ENCODE measurements at regions not wholly inside any gene's neighbourhood (a gene's known extent, or its start where the extent isn't known, plus 50 kb on each side); places are given as distances from the start of the nearest gene placed in this dataset.

DNA sequence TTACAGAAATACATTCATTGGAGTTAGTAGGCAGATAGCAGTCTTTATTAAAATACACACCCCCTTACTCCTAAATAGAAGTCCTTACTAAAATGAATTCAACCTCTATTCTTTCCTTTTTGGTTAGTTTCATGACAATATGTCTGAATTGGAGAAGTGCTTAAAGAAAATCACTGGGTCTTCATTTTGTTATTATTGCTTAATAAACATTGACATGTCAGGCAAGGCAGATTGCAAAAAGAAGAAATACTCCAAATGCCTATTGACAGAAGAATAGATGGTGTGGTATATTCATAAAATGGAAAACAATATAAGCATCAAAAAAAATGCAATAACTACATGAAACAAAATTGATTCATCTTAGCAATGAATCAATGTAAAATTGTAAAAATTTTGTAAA, 135.5 kb downstream of the TMEM26 start:
- no peak for DNase-seq

DNA sequence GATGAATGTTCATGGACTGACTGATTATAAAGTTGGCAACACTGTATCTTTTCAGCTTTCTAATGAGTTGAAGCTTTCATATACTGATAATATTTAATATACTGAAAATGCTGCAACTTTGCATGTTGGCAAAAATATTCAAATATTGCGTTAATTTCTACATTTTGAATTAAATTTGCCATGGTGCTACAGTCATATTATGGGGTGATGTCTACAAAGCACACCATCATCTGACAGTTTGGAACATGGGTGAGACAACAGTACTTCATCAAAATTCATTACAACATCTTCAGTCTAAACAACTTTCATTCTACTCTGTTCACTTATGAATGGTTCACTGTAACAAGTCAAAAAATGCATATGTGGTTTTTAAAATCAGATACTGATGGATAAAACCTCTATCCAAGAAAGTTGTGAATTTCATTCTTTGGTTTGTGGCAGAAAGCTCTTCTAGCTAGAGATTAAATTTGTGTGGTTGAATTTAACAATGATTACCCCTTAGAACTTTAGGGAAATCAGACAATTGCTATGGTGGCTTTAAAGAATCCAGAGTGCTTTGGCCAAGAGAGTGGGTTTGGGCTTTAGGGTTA, 136.4 kb downstream of the TMEM26 start:
- no peak for DNase-seq

GRCh38 chr10:61314273-61314672, 138.9 kb downstream of the TMEM26 start:
- DNase-seq = peak; percentile 26

GRCh38 chr10:61313460-61313859, 139.7 kb downstream of the TMEM26 start:
- DNase-seq = peak; percentile 59

DNA sequence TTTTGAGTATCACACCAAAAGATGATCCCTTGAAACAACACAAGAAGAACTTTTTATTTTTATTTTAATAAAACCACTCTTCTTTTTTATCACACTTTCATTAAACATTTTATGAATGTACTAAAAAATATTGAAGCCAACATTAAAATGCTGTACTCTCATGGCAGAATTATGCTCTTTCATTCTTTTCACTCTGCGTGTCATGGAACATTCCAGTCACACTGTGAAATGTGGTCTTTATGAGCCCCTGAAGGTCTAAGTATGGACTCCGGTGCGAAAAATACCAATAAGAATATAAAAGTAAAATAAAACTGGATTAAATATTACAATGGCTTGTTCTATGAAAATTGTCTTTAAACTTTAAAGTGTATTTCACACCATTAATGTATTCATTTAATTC, 148.4 kb downstream of the TMEM26 start:
- DNase-seq = no peak

GRCh38 chr10:61302124-61302523, 151.1 kb downstream of the TMEM26 start:
- DNase-seq = no peak

DNA sequence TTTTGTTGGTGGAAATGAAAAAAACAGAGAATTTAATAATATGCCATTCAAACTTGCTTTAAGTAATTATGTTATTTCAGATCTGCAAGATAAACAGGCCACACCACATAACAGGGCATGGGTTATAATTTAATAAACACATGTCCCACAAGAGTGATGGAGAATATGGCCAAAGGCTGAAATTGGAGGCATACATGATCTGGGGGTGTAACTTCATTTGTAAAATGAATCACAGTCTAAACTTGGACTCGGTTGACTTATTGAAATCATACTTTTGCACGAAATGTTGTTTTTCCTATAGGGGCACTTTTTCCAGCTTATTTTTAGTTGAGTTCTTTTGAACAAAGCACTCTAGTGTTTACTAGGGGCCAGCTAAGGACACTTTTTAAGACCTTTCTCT, 151.6 kb downstream of the TMEM26 start:
- no peak for DNase-seq

- DNase-seq = no peak
Measured at GRCh38 chr10:61299841-61300240, 153.3 kb downstream of the TMEM26 start.

DNA sequence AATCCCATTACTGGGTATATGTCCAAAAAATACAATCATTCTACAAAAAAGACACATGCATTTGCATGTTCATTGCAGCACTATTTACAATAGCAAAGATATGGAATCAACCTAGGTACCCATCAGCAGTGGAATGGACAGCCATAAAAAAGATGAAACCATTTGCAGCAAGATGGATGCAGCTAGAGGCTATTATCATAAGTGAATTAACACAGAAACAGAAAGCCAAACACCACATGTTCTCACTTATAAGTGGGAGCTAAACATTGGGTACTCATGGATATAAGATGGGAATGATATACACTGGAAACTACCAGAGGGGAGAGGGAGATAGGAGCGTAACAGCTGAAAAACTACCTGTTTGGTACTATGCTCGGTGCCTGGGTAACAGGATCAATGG, 154.0 kb downstream of the TMEM26 start:
- DNase-seq = no peak

- DNase-seq = no peak
Measured at GRCh38 chr10:61298194-61298593, 155.0 kb downstream of the TMEM26 start.

GRCh38 chr10:61296161-61296560, 157.0 kb downstream of the TMEM26 start:
- DNase-seq = no peak

GRCh38 chr10:61294131-61294530, 159.1 kb downstream of the TMEM26 start:
- no peak for DNase-seq

DNA sequence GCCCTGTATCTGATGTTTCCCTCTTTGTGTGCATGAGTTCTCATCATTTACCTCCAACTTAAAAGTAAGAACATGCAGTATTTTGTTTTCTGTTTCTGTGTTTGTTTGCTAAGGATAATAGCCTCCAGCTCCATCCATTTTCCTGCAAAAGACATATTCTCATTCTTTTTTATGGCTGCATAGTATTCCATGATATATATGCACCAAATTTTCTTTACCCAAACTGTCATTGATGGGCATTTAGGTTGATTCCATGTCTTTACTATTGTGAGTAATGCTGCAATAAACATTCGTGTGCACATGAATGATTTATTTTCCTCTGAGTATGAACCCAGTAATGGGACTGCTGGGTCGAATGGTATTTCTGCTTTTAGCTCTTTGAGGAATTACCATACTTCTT, 163.4 kb downstream of the TMEM26 start:
- no peak for DNase-seq

DNA sequence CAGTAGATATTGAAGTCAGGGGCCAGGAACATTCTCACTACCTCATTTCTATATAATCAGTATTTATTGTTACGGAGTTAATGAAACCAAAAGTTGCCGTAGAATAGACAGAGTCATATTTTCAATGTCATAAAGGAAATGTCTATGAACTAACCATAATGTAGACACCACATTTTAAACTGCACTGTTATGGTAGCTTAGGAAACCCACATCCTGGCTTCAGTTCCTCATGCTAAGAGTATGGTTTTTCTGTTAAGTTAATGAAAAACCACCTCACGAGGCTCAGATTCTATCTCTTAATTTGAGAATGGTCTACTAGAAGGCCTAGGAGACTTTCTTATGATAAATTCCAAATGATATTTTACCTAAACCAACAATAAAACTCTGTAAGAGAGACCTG, 166.5 kb downstream of the TMEM26 start:
- DNase-seq = peak; percentile 21

- DNase-seq = no peak
Measured at GRCh38 chr10:61285749-61286148, 167.4 kb downstream of the TMEM26 start.

DNA sequence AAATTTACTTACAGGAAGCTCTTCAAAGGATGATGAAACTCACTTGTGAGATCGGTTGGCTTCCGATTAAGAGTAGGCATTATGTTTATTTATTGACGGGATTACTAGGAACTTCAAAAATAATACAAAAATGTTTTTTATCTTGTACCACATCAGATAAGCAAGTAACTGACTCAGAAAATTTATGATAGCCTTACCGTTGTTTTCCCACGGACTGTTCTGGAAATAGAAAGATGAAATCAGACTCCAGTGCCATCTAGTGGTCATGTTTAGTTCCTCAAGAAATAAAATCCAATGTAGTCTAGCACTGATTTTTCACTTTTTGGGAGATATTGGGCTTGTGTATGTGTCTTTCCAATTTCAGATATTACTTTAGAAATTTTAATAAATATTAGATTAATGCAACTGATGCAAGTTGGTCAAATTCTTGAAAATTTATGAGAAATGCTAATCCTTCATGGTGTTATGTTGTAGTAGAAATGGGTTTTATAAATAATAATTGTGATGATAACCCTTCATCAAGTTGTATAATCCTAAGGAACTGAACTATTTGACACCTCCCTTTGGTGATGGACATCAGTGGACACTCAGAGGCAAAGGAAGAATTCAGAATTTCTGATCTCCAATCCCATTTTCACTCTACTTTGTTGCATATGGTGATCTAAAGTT, 168.8 kb downstream of the TMEM26 start:
- peak; percentile 84 for DNase-seq

DNA sequence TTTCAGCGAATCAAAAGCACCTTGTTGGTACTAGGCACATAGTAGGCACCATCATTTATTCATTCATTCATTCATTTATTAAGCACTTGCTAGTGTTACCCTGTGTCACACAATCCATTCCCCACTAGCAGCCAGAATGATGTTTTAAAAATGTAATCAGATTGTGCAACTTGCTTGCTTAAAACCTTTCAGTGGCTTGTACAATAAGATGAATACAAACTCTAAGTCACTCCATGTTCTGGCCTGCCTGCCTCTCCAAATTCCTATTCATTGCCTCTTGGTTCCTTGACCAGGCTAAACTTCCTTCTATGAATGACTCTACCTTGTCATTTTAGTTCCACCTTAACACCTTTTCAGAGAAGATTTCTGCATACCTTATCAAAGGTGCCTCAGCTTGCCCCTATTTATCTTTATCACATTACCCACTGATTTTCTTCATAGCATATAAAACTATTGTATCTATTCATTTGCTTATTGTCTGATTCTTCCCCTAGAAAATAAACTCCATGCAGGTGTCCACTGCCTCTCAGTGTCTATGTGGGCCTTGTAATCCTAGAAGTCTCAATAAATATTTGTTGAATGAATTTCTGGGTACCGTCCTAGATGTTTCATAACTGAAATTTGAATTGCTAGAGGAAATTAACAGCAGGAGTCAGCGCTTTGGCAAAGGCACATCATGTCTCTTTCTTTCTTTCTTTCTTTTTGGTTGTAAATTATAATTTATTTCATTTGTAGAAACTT, 169.5 kb downstream of the TMEM26 start:
- DNase-seq = peak; percentile 18

GRCh38 chr10:61283066-61283465, 170.1 kb downstream of the TMEM26 start:
- no peak for DNase-seq

DNA sequence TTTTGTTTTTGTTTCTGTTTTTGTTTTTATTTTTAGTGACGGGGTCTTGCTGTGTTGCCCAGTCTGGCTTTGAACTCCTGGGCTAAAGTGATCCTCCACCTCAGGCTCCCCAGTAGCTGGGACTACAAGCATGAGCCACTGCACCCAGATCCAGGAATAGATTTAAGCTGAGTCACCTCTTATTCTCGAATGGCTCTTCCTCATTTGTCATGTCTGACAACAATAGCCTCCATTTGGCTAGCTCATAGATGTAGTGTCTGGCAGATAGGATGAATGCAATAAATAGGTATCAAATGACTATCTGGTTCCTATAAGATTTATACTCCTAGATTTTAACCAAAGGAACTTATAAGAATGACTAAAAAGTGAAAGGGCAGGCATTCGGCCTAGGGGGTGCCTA, 172.9 kb downstream of the TMEM26 start:
- DNase-seq = peak; percentile 47

- no peak for DNase-seq
Measured at GRCh38 chr10:61279400-61279799, 173.8 kb downstream of the TMEM26 start.

DNA sequence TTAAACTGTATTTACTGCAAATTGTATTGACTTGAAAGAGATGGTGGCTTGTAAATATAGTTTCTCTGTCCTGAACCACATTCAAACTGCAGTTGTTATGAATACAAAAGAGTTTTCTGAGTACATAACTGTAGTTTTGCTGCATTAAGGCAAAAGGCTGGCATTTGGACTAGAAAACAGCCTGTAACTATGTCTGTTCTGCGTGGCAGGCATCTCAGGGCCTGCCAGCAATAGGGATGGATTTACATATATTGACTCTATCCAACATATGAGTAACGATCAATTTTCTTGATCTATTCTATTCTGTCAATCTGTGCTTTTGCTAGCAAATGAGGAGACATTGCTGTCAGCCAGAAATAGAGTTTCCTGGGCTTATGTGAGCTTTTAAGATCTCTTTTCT, 174.6 kb downstream of the TMEM26 start:
- DNase-seq = no peak

DNA sequence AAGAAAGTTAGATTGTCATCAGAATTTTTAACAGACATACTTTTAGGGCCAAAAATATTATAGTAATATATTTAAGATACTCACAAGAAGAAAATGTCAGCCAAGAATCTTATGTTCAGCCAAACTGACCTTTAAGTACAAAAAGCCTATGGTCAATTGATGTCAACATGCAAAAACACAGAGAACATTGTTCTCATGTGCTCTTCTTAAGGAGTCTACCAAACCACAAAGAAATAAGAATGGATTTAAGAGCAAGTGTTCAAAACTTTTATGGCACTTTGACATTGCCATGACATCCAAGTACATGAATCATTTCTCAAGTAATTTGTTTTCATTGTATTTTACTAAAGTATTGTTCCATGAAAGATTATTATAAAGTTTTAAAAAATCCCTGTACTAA, 180.4 kb downstream of the TMEM26 start:
- DNase-seq = no peak

GRCh38 chr10:61271127-61271780, 181.9 kb downstream of the TMEM26 start:
- peak; percentile 37 for DNase-seq

DNA sequence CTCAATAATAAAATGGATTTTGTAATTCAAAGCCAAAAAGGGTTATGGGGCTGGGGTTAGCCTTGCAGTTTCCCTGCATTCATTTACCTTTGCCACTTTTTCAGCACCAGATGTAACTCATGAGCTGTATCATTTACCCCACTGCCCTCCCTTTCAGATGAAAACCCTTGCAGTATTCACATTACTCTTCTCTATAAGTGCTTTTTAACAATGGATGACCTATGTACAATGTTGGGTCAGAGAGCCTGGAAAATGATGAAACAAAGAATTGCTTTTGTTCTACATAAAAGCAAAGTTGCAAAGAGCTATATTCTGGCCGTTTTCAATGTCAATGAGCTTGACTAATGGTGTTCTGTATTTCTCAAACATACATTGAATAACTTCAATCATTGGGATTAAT, 189.7 kb downstream of the TMEM26 start:
- DNase-seq = no peak

Measured in OCI-M1 (cell line).